K562 (cell line): ENCODE measurements at regions not wholly inside any gene's neighbourhood (a gene's known extent, or its start where the extent isn't known, plus 50 kb on each side); places are given as distances from the start of the nearest gene placed in this dataset.

ENCODE experiments used
- ATAC-seq: fragments of 200-7000 bp; cut with Tn5 transposase; 3 replicates; pipeline ENCODE4 v1.9.1; 2020; ENCODE audit warnings: moderate library complexity
- BruUV-seq: library from RNA; stranded (reverse); fragments of 400-500 nt; replicated peaks from 2 replicates; lab custom pipeline; 2021; lab: Mats Ljungman, UMichigan
- CTCF ChIA-PET: fragments of 300-600 bp; formaldehyde crosslinking; extraction: SDS; loops from one replicate; lab custom pipeline; 2021; ENCODE audit warnings: low intra/inter-chr PET ratio; lab: Yijun Ruan, JAX
- POLR2A ChIA-PET: fragments of 300-600, 350-650 bp; sonication (Branson Sonifier 250); formaldehyde crosslinking; extraction: SDS; loops from one replicate; lab custom pipeline; 2021; ENCODE audit warnings: antibody characterized with exemption, inconsistent platforms; lab: Yijun Ruan, JAX
- DNase-seq, 4 experiments: peaks; one replicate each; pipeline versions ENCODE4 v3.0.0 to v3.0.0-alpha.2; 2011 to 2018; ENCODE audit warnings: low spot score in 3 of 4, mixed read lengths in 3 of 4; ENCODE audit errors: extremely low read depth in 1 of 4
- FAIRE-seq: peaks from 2 replicates; lab custom pipeline; 2011; peaks lifted over from hg19 to GRCh38; lab: Jason Lieb, UNC
- H2AFZ ChIP-seq: 2 replicates; pipeline ENCODE4 v1.6.0; 2011; ENCODE audit warnings: low read depth, low read length, control low read depth, inconsistent platforms
- H3K27ac ChIP-seq: fragments of 200-600 bp; 3 replicates; pipeline ENCODE4 v1.8.0; 2011; ENCODE audit warnings: low read depth, mild to moderate bottlenecking, control low read depth, inconsistent platforms, low read length, moderate library complexity, mixed read lengths; ENCODE audit errors: extremely low read depth
- H3K27me3 ChIP-seq, 2 experiments: fragments of 300-600 bp in 1 of 2; 2 replicates in 1 of 2; 3 replicates in 1 of 2; pipeline versions ENCODE4 v1.6.0 to v1.8.0; 2011; ENCODE audit warnings: inconsistent platforms in 2 of 2, low read length in 2 of 2, mild to moderate bottlenecking in 1 of 2, mixed read lengths in 1 of 2, moderate library complexity in 1 of 2; ENCODE audit not compliant: control insufficient read depth in 2 of 2, insufficient read depth in 2 of 2
- H3K36me3 ChIP-seq: fragments of 300-600 bp; 3 replicates; pipeline ENCODE4 v1.8.0; 2011; ENCODE audit warnings: mild to moderate bottlenecking, low read length, inconsistent platforms; ENCODE audit not compliant: control insufficient read depth, insufficient read depth
- H3K4me1 ChIP-seq, 2 experiments: fragments of 200-600 bp in 1 of 2; replicated peaks in 1 of 2; 2 replicates in 1 of 2; 3 replicates in 1 of 2; pipeline versions ENCODE4 v1.5.1 to v1.8.0; 2011; ENCODE audit warnings: inconsistent platforms in 2 of 2, low read length in 2 of 2, mild to moderate bottlenecking in 1 of 2, mixed read lengths in 1 of 2, moderate library complexity in 1 of 2; ENCODE audit not compliant: control insufficient read depth in 2 of 2, insufficient read depth in 2 of 2
- H3K4me2 ChIP-seq: 2 replicates; pipeline ENCODE4 v1.6.1; 2011; ENCODE audit warnings: low read length, control low read depth, inconsistent platforms, mixed read lengths; ENCODE audit not compliant: insufficient read depth
- H3K4me3 ChIP-seq: fragments of 200-600 bp; sonication (generic), shearing (Covaris generic); 2 replicates; pipeline ENCODE4 v1.5.1; 2016; ENCODE audit warnings: control low read depth, inconsistent platforms
- H3K79me2 ChIP-seq: fragments of 200-600 bp; 3 replicates; pipeline ENCODE4 v1.8.0; 2011; ENCODE audit warnings: low read length, inconsistent platforms; ENCODE audit not compliant: control insufficient read depth, insufficient read depth
- H3K9ac ChIP-seq, 2 experiments: 2 replicates each; pipeline versions ENCODE4 v1.6.0 to v1.6.1; 2011; ENCODE audit warnings: low read depth in 2 of 2, low read length in 2 of 2, control low read depth in 1 of 2, inconsistent platforms in 1 of 2, mild to moderate bottlenecking in 1 of 2, mixed read lengths in 1 of 2; ENCODE audit not compliant: insufficient read depth in 1 of 2
- H3K9me1 ChIP-seq: one replicate; pipeline ENCODE4 v1.6.0; 2011; ENCODE audit warnings: inconsistent platforms, mild to moderate bottlenecking, low read length, moderate library complexity; ENCODE audit not compliant: control insufficient read depth, insufficient read depth
- H3K9me3 ChIP-seq: replicated peaks from 2 replicates; pipeline ENCODE4 v1.5.1; 2011; ENCODE audit warnings: low read depth, low read length, inconsistent platforms; ENCODE audit not compliant: control insufficient read depth, insufficient read depth
- H4K20me1 ChIP-seq: replicated peaks from 2 replicates; pipeline ENCODE4 v1.6.1; 2011; ENCODE audit warnings: low read length, inconsistent platforms, mixed read lengths; ENCODE audit not compliant: control insufficient read depth, insufficient read depth
- HDAC3 ChIP-seq: fragments of 450-650 bp; IDR thresholded peaks from 2 replicates; pipeline ENCODE4 v1.6.1; 2018; ENCODE audit warnings: borderline replicate concordance, mild to moderate bottlenecking, moderate library complexity; ENCODE audit not compliant: partially characterized antibody
- ZNF174 ChIP-seq: fragments of 250-450 bp; sonication (Bioruptor Pico); IDR thresholded peaks from 2 replicates; pipeline ENCODE4 v1.4.0; 2020; ENCODE audit warnings: mild to moderate bottlenecking
- WGBS: fragments of 100-300 bp; shearing (Covaris generic); methylation state at CpG from one replicate; pipeline ENCODE4 v1.1.6; 2016; ENCODE audit warnings: low coverage, mixed read lengths; ENCODE audit not compliant: insufficient coverage; ENCODE audit errors: missing lambda C conversion rate; 5-methylcytosine and 5-hydroxymethylcytosine counted together
- in situ Hi-C: fragments of 300-500 bp; cut with MboI; formaldehyde crosslinking; loops from 4 replicates; pipeline ENCODE4 v1.15.0; 2018; ENCODE audit warnings: inconsistent platforms, mixed read lengths
- intact Hi-C: fragments of 100-400 bp; cut with micrococcal nuclease; formaldehyde crosslinking; loops from 2 replicates; pipeline ENCODE4 v1.14.2; 2022
- TF ChIP-seq, protein P1 (sequence below): fragments of 250-450 bp; sonication (Bioruptor Pico); IDR thresholded peaks from 2 replicates; pipeline ENCODE4 v1.5.0; 2020; ENCODE audit warnings: mild to moderate bottlenecking
- TF ChIP-seq, protein P2 (sequence below): fragments of 200-800 bp; sonication (Bioruptor generic); IDR thresholded peaks from 2 replicates; pipeline ENCODE4 v1.6.1; 2016; ENCODE audit warnings: missing genetic modification characterization, missing compliant biosample characterization

DNA sequence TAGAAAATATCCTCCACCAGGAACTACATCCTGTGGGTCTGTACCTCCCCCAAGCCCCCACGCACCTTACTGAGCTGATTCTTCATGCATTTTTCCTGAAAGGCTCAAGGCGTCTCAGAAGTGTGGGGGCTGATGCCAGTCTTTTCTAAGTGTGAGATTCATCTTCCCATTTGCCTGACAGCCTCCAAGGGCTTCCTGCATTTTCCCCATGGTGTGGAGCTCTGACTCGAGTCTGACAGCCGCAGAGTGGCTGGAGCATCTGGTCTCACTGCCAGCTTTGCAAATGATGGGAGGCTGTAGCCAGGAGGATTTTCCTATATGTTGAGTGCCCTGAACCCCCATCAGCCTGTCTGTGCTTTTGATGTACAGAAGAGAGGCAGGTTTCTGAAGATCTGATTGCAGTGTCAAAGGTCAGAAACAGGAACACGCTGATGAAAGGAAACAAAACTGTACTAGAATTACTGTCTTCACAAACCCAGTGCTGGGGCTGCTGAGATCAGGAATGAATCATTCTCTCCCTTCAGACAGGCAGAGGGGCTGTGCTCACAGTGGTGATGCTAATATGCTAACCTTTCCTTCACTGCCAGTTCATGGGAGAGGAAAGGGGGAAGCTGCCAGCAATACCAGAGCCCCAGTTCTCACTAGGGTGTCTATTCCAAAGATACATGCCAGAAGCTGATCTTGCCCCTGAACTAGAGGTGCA is 201.5 kb upstream of the C1orf174 start:
- no peak for TF ChIP-seq ZNF174 (CRISPR knock-in tag)
- TF ChIP-seq, protein P1, sequence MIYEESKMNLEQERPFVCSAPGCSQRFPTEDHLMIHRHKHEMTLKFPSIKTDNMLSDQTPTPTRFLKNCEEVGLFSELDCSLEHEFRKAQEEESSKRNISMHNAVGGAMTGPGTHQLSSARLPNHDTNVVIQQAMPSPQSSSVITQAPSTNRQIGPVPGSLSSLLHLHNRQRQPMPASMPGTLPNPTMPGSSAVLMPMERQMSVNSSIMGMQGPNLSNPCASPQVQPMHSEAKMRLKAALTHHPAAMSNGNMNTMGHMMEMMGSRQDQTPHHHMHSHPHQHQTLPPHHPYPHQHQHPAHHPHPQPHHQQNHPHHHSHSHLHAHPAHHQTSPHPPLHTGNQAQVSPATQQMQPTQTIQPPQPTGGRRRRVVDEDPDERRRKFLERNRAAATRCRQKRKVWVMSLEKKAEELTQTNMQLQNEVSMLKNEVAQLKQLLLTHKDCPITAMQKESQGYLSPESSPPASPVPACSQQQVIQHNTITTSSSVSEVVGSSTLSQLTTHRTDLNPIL = no peak
- intact Hi-C loops (no loop called here), in situ Hi-C loops (no loop called here)
- Histone ChIP-seq H3K27me3 (peaks cover under 1 to 10% of the 10 kb centered on the region in 2 experiments; a peak in 3 of 5 replicates), H3K4me3 (no peak overlapping the region), H3K4me2 (no peak overlapping the region), H4K20me1 (no peaks in the 10 kb centered on the region; the same call in 1 of the 2 replicates), H3K4me1 (no peaks in the 10 kb centered on the region), H3K27ac (no peak overlapping the region), H3K79me2 (no peaks in the 10 kb centered on the region), H3K9me1 (no peaks in the 10 kb centered on the region), H3K9ac (no peak overlapping the region), H3K36me3 (no peaks in the 10 kb centered on the region), H3K9me3 (no peaks in the 10 kb centered on the region), H2AFZ (no peak overlapping the region)
- DNase-seq (no peak), FAIRE-seq (no peak), ATAC-seq (no peak)
- BruUV-seq = no TSS peak
- ChIA-PET CTCF (no interaction called here), POLR2A (interaction anchor here (0.6 kb wide), 1 partner anchor 149 kb away, joined by 3 read pairs; no protein-coding TSS in a partner anchor)
- 0% methylated on average over 5 of the region's 5 CpGs for WGBS

DNA sequence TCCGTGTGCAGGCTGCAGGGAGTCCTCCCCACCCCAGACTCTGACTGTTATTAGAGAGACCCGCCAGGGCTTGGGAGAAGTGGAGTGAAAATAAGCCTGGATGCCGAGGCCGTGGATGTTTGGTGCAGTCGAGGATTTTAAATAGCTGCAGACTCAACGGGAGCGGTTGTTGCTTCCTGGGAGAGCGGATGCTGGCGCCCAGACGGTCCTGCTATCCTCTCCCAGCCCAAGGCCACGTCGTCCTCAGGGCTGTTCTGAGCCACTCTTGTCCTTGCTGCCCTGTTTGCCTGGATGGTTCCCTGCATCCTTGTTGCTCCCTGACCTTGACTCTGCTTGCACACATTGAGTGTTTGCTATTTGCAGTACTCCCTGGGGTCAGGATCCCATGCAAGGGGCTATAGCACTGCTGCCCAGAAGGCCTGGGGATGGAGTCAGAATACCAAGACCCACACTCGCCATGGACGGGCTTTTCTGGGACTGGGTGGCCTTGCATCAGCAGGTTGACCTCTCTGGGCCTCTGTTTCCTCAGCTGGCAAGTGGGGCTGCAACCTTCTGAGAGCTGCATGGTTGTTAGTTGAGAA is 205.3 kb upstream of the C1orf174 start:
- Histone ChIP-seq H3K9ac (no peak overlapping the region), H2AFZ (no peak overlapping the region), H3K9me3 (no peaks in the 10 kb centered on the region), H3K79me2 (no peaks in the 10 kb centered on the region), H3K4me2 (no peak overlapping the region), H3K4me3 (no peak overlapping the region), H3K36me3 (no peaks in the 10 kb centered on the region), H3K27me3 (peaks cover 27 to 44% of the 10 kb centered on the region in 2 experiments), H4K20me1 (no peaks in the 10 kb centered on the region; the same call in 1 of the 2 replicates), H3K27ac (no peak overlapping the region), H3K9me1 (no peaks in the 10 kb centered on the region), H3K4me1 (no peaks in the 10 kb centered on the region)
- in situ Hi-C loops = no loop called here
- ATAC-seq (no peak), FAIRE-seq (no peak), DNase-seq (no peak)
- CTCF ChIA-PET = no interaction called here
- BruUV-seq = no TSS peak
- intact Hi-C loops = no loop called here
- POLR2A ChIA-PET = no interaction called here
- WGBS = 2% methylated on average over 14 of the region's 14 CpGs
- TF ChIP-seq, protein P2, sequence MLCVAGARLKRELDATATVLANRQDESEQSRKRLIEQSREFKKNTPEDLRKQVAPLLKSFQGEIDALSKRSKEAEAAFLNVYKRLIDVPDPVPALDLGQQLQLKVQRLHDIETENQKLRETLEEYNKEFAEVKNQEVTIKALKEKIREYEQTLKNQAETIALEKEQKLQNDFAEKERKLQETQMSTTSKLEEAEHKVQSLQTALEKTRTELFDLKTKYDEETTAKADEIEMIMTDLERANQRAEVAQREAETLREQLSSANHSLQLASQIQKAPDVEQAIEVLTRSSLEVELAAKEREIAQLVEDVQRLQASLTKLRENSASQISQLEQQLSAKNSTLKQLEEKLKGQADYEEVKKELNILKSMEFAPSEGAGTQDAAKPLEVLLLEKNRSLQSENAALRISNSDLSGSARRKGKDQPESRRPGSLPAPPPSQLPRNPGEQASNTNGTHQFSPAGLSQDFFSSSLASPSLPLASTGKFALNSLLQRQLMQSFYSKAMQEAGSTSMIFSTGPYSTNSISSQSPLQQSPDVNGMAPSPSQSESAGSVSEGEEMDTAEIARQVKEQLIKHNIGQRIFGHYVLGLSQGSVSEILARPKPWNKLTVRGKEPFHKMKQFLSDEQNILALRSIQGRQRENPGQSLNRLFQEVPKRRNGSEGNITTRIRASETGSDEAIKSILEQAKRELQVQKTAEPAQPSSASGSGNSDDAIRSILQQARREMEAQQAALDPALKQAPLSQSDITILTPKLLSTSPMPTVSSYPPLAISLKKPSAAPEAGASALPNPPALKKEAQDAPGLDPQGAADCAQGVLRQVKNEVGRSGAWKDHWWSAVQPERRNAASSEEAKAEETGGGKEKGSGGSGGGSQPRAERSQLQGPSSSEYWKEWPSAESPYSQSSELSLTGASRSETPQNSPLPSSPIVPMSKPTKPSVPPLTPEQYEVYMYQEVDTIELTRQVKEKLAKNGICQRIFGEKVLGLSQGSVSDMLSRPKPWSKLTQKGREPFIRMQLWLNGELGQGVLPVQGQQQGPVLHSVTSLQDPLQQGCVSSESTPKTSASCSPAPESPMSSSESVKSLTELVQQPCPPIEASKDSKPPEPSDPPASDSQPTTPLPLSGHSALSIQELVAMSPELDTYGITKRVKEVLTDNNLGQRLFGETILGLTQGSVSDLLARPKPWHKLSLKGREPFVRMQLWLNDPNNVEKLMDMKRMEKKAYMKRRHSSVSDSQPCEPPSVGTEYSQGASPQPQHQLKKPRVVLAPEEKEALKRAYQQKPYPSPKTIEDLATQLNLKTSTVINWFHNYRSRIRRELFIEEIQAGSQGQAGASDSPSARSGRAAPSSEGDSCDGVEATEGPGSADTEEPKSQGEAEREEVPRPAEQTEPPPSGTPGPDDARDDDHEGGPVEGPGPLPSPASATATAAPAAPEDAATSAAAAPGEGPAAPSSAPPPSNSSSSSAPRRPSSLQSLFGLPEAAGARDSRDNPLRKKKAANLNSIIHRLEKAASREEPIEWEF (CRISPR knock-in tag) = no peak
- TF ChIP-seq HDAC3 = no peak
